ENCODE measurements at regions not wholly inside any gene's neighbourhood (a gene's known extent, or its start where the extent isn't known, plus 50 kb on each side); places are given as distances from the start of the nearest gene placed in this dataset.

DNA sequence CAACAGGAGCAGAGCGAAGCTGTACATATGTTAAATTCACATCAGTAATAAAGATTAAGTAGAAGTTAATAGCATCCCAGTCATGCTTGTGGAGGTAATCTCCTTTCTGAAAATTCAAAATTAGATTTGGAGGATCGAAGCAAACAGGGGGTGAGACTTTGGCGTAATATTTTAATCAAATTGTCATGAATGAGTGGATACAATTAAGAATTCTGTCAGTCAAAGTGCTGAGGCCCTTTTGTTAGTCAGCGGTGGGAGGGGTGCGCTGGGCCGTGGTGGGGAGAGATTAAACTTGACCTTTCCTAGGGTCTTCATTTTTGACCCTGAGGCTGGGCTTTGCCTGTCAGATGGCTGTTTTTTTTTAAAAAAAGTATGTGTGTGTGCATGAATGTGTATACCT, 226.7 kb downstream of the VRK1 start:
- TF ChIP-seq SYNCRIP (IDR thresholded peaks at IDR 0.05; ENCODE audit: insufficient read depth, low read depth, low read length): no peak
- TF ChIP-seq POLR2AphosphoS5 (IDR thresholded peaks at IDR 0.05; ENCODE audit: low read depth, low read length): no peak
- TF ChIP-seq, protein P1, sequence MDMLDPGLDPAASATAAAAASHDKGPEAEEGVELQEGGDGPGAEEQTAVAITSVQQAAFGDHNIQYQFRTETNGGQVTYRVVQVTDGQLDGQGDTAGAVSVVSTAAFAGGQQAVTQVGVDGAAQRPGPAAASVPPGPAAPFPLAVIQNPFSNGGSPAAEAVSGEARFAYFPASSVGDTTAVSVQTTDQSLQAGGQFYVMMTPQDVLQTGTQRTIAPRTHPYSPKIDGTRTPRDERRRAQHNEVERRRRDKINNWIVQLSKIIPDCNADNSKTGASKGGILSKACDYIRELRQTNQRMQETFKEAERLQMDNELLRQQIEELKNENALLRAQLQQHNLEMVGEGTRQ (IDR thresholded peaks at IDR 0.05; ENCODE audit: low read depth, low read length): no peak
- TF ChIP-seq, protein P1 (CRISPR knock-in tag; IDR thresholded peaks at IDR 0.05; ENCODE audit: borderline replicate concordance): no peak
- TF ChIP-seq, protein P2, sequence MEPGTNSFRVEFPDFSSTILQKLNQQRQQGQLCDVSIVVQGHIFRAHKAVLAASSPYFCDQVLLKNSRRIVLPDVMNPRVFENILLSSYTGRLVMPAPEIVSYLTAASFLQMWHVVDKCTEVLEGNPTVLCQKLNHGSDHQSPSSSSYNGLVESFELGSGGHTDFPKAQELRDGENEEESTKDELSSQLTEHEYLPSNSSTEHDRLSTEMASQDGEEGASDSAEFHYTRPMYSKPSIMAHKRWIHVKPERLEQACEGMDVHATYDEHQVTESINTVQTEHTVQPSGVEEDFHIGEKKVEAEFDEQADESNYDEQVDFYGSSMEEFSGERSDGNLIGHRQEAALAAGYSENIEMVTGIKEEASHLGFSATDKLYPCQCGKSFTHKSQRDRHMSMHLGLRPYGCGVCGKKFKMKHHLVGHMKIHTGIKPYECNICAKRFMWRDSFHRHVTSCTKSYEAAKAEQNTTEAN (CRISPR knock-in tag; conservative IDR thresholded peaks at IDR 0.05): no peak
- TF ChIP-seq JUND (CRISPR knock-in tag; IDR thresholded peaks at IDR 0.05): no peak
- TF ChIP-seq, protein P3, sequence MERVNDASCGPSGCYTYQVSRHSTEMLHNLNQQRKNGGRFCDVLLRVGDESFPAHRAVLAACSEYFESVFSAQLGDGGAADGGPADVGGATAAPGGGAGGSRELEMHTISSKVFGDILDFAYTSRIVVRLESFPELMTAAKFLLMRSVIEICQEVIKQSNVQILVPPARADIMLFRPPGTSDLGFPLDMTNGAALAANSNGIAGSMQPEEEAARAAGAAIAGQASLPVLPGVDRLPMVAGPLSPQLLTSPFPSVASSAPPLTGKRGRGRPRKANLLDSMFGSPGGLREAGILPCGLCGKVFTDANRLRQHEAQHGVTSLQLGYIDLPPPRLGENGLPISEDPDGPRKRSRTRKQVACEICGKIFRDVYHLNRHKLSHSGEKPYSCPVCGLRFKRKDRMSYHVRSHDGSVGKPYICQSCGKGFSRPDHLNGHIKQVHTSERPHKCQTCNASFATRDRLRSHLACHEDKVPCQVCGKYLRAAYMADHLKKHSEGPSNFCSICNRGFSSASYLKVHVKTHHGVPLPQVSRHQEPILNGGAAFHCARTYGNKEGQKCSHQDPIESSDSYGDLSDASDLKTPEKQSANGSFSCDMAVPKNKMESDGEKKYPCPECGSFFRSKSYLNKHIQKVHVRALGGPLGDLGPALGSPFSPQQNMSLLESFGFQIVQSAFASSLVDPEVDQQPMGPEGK (CRISPR knock-in tag; IDR thresholded peaks at IDR 0.05): no peak
- TF ChIP-seq MBNL3 (CRISPR knock-in tag; conservative IDR thresholded peaks at IDR 0.05): no peak
- no peak for TF ChIP-seq SIN3B (IDR thresholded peaks at IDR 0.05; ENCODE audit: low read length)

Measured in HepG2 (cell line).